ENCODE measurements at regions not wholly inside any gene's neighbourhood (a gene's known extent, or its start where the extent isn't known, plus 50 kb on each side); places are given as distances from the start of the nearest gene placed in this dataset.

- no peak for DNase-seq
Measured at GRCh38 chr10:107451047-107451446, 286.5 kb upstream of the SORCS1 start.

- no peak for DNase-seq
Measured at GRCh38 chr10:107450056-107450455, 285.6 kb upstream of the SORCS1 start.

- DNase-seq: no peak
Measured at GRCh38 chr10:107444443-107444842, 279.9 kb upstream of the SORCS1 start.

GRCh38 chr10:107443813-107444212, 279.3 kb upstream of the SORCS1 start:
- DNase-seq: no peak

GRCh38 chr10:107443326-107443725, 278.8 kb upstream of the SORCS1 start:
- DNase-seq: no peak

GRCh38 chr10:107442035-107442505, 277.6 kb upstream of the SORCS1 start:
- no peak for DNase-seq

GRCh38 chr10:107440741-107441140, 276.2 kb upstream of the SORCS1 start:
- DNase-seq: no peak

GRCh38 chr10:107437921-107438320, 273.4 kb upstream of the SORCS1 start:
- no peak for DNase-seq

- no peak for DNase-seq
Measured at GRCh38 chr10:107436568-107436967, 272.1 kb upstream of the SORCS1 start.

- no peak for DNase-seq
Measured at GRCh38 chr10:107434854-107435253, 270.3 kb upstream of the SORCS1 start.

GRCh38 chr10:107434201-107434600, 269.7 kb upstream of the SORCS1 start:
- DNase-seq: no peak

- DNase-seq: no peak
Measured at GRCh38 chr10:107433605-107434004, 269.1 kb upstream of the SORCS1 start.

- DNase-seq: no peak
Measured at GRCh38 chr10:107430446-107430845, 265.9 kb upstream of the SORCS1 start.

GRCh38 chr10:107427016-107427415, 262.5 kb upstream of the SORCS1 start:
- DNase-seq: no peak

- DNase-seq: no peak
Measured at GRCh38 chr10:107425931-107426553, 261.5 kb upstream of the SORCS1 start.

- no peak for DNase-seq
Measured at GRCh38 chr10:107424628-107425027, 260.1 kb upstream of the SORCS1 start.

- no peak for DNase-seq
Measured at GRCh38 chr10:107423903-107424302, 259.4 kb upstream of the SORCS1 start.

- no peak for DNase-seq
Measured at GRCh38 chr10:107422681-107423080, 258.2 kb upstream of the SORCS1 start.

GRCh38 chr10:107420196-107420595, 255.7 kb upstream of the SORCS1 start:
- DNase-seq: no peak

- no peak for DNase-seq
Measured at GRCh38 chr10:107418085-107418806, 253.7 kb upstream of the SORCS1 start.

GRCh38 chr10:107417446-107417845, 252.9 kb upstream of the SORCS1 start:
- no peak for DNase-seq

GRCh38 chr10:107415446-107415845, 250.9 kb upstream of the SORCS1 start:
- no peak for DNase-seq

- no peak for DNase-seq
Measured at GRCh38 chr10:107413971-107414370, 249.5 kb upstream of the SORCS1 start.

GRCh38 chr10:107409522-107409921, 245.0 kb upstream of the SORCS1 start:
- no peak for DNase-seq

GRCh38 chr10:107398115-107398514, 233.6 kb upstream of the SORCS1 start:
- DNase-seq: no peak
